IMR-90 (cell line): ENCODE measurements at regions not wholly inside any gene's neighbourhood (a gene's known extent, or its start where the extent isn't known, plus 50 kb on each side); places are given as distances from the start of the nearest gene placed in this dataset.

Experiments
- ATAC-seq: fragments of 200-7000 bp; cut with Tn5 transposase; 2 replicates; pipeline ENCODE4 v1.9.1; 2020; ENCODE audit warnings: low read depth, mild to moderate bottlenecking, moderate library complexity
- BruUV-seq: library from RNA; stranded (reverse); fragments of 400-500 nt; replicated peaks from 2 replicates; lab custom pipeline; 2021; lab: Mats Ljungman, UMichigan
- CTCF ChIA-PET: fragments of 300-600 bp; formaldehyde crosslinking; extraction: SDS; loops from one replicate; lab custom pipeline; 2021; ENCODE audit warnings: antibody characterized with exemption; lab: Yijun Ruan, JAX
- POLR2A ChIA-PET: fragments of 300-600 bp; sonication (Branson Sonifier 250); formaldehyde crosslinking; loops from one replicate; lab custom pipeline; 2022; ENCODE audit warnings: antibody characterized with exemption; ENCODE audit not compliant: unreplicated experiment; lab: Charles Lee
- DNase-seq: peaks from one replicate; pipeline ENCODE4 v3.0.0; 2013
- H2AFZ ChIP-seq: replicated peaks from 2 replicates; pipeline ENCODE3; 2013; ENCODE audit warnings: low read length, mild to moderate bottlenecking; ENCODE audit not compliant: poor library complexity
- H2AK5ac ChIP-seq: 2 replicates; pipeline ENCODE4 v1.6.1; 2013; ENCODE audit warnings: low read depth, low read length, inconsistent platforms
- H2AK9ac ChIP-seq: replicated peaks from 2 replicates; pipeline ENCODE3; 2013; ENCODE audit warnings: mild to moderate bottlenecking, low read depth, low read length, moderate library complexity; ENCODE audit not compliant: poor library complexity
- H2BK120ac ChIP-seq: 2 replicates; pipeline ENCODE4 v1.6.1; 2013; ENCODE audit warnings: low read depth, low read length, inconsistent platforms
- H2BK15ac ChIP-seq: 3 replicates; pipeline ENCODE4 v1.6.1; 2013; ENCODE audit warnings: low read depth, low read length, inconsistent platforms
- H2BK20ac ChIP-seq: 2 replicates; pipeline ENCODE4 v1.6.1; 2013; ENCODE audit warnings: low read depth, mild to moderate bottlenecking, inconsistent platforms, low read length, moderate library complexity
- H2BK5ac ChIP-seq: 2 replicates; pipeline ENCODE4 v1.6.1; 2013; ENCODE audit warnings: mild to moderate bottlenecking, low read depth, low read length, inconsistent platforms; ENCODE audit not compliant: poor library complexity, severe bottlenecking
- H3K14ac ChIP-seq: replicated peaks from 2 replicates; pipeline ENCODE4 v1.6.1; 2013; ENCODE audit warnings: low read depth, low read length, inconsistent platforms
- H3K18ac ChIP-seq: 2 replicates; pipeline ENCODE4 v1.6.1; 2013; ENCODE audit warnings: low read depth, low read length, control low read depth
- H3K23ac ChIP-seq: 2 replicates; pipeline ENCODE4 v1.6.1; 2013; ENCODE audit warnings: low read depth, low read length, inconsistent platforms
- H3K27ac ChIP-seq: 2 replicates; pipeline ENCODE4 v1.5.1; 2013; ENCODE audit warnings: mild to moderate bottlenecking, control low read depth, low read length; ENCODE audit not compliant: insufficient read depth
- H3K27me3 ChIP-seq: 2 replicates; pipeline ENCODE4 v1.6.1; 2013; ENCODE audit warnings: low read length; ENCODE audit not compliant: control insufficient read depth, insufficient read depth
- H3K36me3 ChIP-seq: 2 replicates; pipeline ENCODE4 v1.6.1; 2013; ENCODE audit warnings: low read length, mixed read lengths; ENCODE audit not compliant: control insufficient read depth, insufficient read depth
- H3K4ac ChIP-seq: 2 replicates; pipeline ENCODE4 v1.6.1; 2013; ENCODE audit warnings: low read depth, low read length, inconsistent platforms
- H3K4me1 ChIP-seq: 2 replicates; pipeline ENCODE4 v1.6.1; 2013; ENCODE audit warnings: low read length, mixed read lengths; ENCODE audit not compliant: control insufficient read depth, insufficient read depth
- H3K4me2 ChIP-seq: 2 replicates; pipeline ENCODE4 v1.6.1; 2013; ENCODE audit warnings: low read depth, mild to moderate bottlenecking, control low read depth, low read length, moderate library complexity
- H3K4me3 ChIP-seq: 2 replicates; pipeline ENCODE4 v1.5.1; 2013; ENCODE audit warnings: low read depth, mild to moderate bottlenecking, control low read depth, low read length, moderate library complexity; ENCODE audit not compliant: insufficient read depth
- H3K56ac ChIP-seq: 2 replicates; pipeline ENCODE4 v1.6.1; 2013; ENCODE audit warnings: low read length, inconsistent platforms; ENCODE audit not compliant: insufficient read depth; ENCODE audit errors: extremely low read depth
- H3K79me1 ChIP-seq, 2 experiments: 2 replicates each; pipeline ENCODE4 v1.6.1; 2013; ENCODE audit warnings: low read length in 2 of 2, inconsistent platforms in 1 of 2, low read depth in 1 of 2
- H3K9ac ChIP-seq: 2 replicates; pipeline ENCODE4 v1.6.1; 2013; ENCODE audit warnings: low read depth, low read length, control low read depth
- H3K9me1 ChIP-seq: 2 replicates; pipeline ENCODE4 v1.6.1; 2013; ENCODE audit warnings: low read length, inconsistent platforms; ENCODE audit not compliant: insufficient read depth
- H3K9me3 ChIP-seq: 2 replicates; pipeline ENCODE4 v1.6.1; 2013; ENCODE audit warnings: low read length; ENCODE audit not compliant: control insufficient read depth, insufficient read depth
- H4K20me1 ChIP-seq: 2 replicates; pipeline ENCODE4 v1.6.1; 2013; ENCODE audit warnings: low read length, inconsistent platforms; ENCODE audit not compliant: insufficient read depth
- H4K5ac ChIP-seq: 2 replicates; pipeline ENCODE4 v1.6.1; 2013; ENCODE audit warnings: mild to moderate bottlenecking, low read depth, low read length, control low read depth
- H4K8ac ChIP-seq, 2 experiments: 2 replicates each; pipeline ENCODE4 v1.6.1; 2013; ENCODE audit warnings: low read depth in 2 of 2, low read length in 2 of 2, control low read depth in 1 of 2, inconsistent platforms in 1 of 2
- H4K91ac ChIP-seq: 2 replicates; pipeline ENCODE4 v1.6.1; 2013; ENCODE audit warnings: low read depth, low read length, inconsistent platforms; ENCODE audit not compliant: insufficient read depth
- CHD1 ChIP-seq: IDR thresholded peaks from 2 replicates; pipeline ENCODE4 v1.6.1; 2012; ENCODE audit warnings: low read depth, low read length, improper control_type of control experiment
- WGBS, 2 experiments: methylation state at CpG; one replicate each; pipeline versions ENCODE4 v1.1.5 to v1.1.7; 2013; ENCODE audit warnings: missing lambda C conversion rate in 2 of 2; ENCODE audit not compliant: insufficient read length in 1 of 2; ENCODE audit errors: extremely low coverage in 2 of 2; 5-methylcytosine and 5-hydroxymethylcytosine counted together
- dilution Hi-C: fragments of 300-500 bp; cut with HindIII; formaldehyde crosslinking; loops from one replicate; pipeline ENCODE4 v1.14.3; 2018; ENCODE audit warnings: low sequenced_read_pairs; ENCODE audit not compliant: unreplicated experiment
- in situ Hi-C: fragments of 300-500 bp; cut with MboI; formaldehyde crosslinking; loops from 3 replicates; pipeline ENCODE4 v1.14.3; 2019; ENCODE audit warnings: low sequenced_read_pairs, inconsistent platforms, mixed read lengths
- intact Hi-C: fragments of 100-400 bp; cut with micrococcal nuclease; formaldehyde crosslinking; loops from 2 replicates; pipeline ENCODE4 v1.10.0; 2022

GRCh38 chr5:125047871-125048270, 301.4 kb upstream of the ZNF608 start:
- POLR2A ChIA-PET: no interaction called here

More at GRCh38 chr5:125047871-125048270, 301.4 kb upstream of the ZNF608 start:
- no peak overlapping the region for H3K23ac ChIP-seq
- CTCF ChIA-PET: interaction anchor here (0.6 kb wide), 1 partner anchor 285 kb away, joined by 3 read pairs; no protein-coding TSS in a partner anchor
- WGBS, 2 experiments: no CpG with 5 or more reads among the region's 3 CpGs
- H2BK15ac ChIP-seq: no peak overlapping the region
- no TSS peak for BruUV-seq
- no peak overlapping the region for H3K18ac ChIP-seq
- no peaks in the 10 kb centered on the region for H3K9me3 ChIP-seq
- no peak overlapping the region for H2BK5ac ChIP-seq
- no peak overlapping the region for H2AK9ac ChIP-seq
- no peaks in the 10 kb centered on the region for H3K36me3 ChIP-seq
- dilution Hi-C loops: no loop called here
- no peak overlapping the region for H3K4ac ChIP-seq
- H2AFZ ChIP-seq: no peak overlapping the region
- no peak overlapping the region for H3K4me3 ChIP-seq
- no peak overlapping the region for H3K27ac ChIP-seq
- no peak overlapping the region; the same call in 1 of the 2 replicates for H2AK5ac ChIP-seq
- H3K27me3 ChIP-seq: no peaks in the 10 kb centered on the region
- peaks cover 5% of the 10 kb centered on the region; the same call in 1 of the 2 replicates for H3K9me1 ChIP-seq
- no peak overlapping the region for H4K5ac ChIP-seq
- no peak overlapping the region for H3K4me2 ChIP-seq
- H4K20me1 ChIP-seq: no peaks in the 10 kb centered on the region
- in situ Hi-C loops: no loop called here
- no peak overlapping the region for H2BK120ac ChIP-seq
- peaks cover 6% of the 10 kb centered on the region; the same call in 1 of the 2 replicates for H3K4me1 ChIP-seq
- no peak overlapping the region for H3K9ac ChIP-seq
- no peaks in the 10 kb centered on the region for H3K79me1 ChIP-seq
- DNase-seq (no peak), ATAC-seq (no peak)
- H3K56ac ChIP-seq: no peak overlapping the region
- H4K8ac ChIP-seq: no peak overlapping the region
- intact Hi-C loops: no loop called here
- TF ChIP-seq CHD1: no peak
- no peak overlapping the region for H3K14ac ChIP-seq
- no peak overlapping the region for H2BK20ac ChIP-seq
- H4K91ac ChIP-seq: no peak overlapping the region
